GM18868 (cell line): ENCODE measurements at regions not wholly inside any gene's neighbourhood (a gene's known extent, or its start where the extent isn't known, plus 50 kb on each side); places are given as distances from the start of the nearest gene placed in this dataset.

Source experiments
- ATAC-seq: cut with Tn5 transposase; IDR thresholded peaks from one replicate; pipeline ENCODE4 v1.9.1; 2021; ENCODE audit warnings: mild to moderate bottlenecking, moderate library complexity; ENCODE audit not compliant: unreplicated experiment

DNA sequence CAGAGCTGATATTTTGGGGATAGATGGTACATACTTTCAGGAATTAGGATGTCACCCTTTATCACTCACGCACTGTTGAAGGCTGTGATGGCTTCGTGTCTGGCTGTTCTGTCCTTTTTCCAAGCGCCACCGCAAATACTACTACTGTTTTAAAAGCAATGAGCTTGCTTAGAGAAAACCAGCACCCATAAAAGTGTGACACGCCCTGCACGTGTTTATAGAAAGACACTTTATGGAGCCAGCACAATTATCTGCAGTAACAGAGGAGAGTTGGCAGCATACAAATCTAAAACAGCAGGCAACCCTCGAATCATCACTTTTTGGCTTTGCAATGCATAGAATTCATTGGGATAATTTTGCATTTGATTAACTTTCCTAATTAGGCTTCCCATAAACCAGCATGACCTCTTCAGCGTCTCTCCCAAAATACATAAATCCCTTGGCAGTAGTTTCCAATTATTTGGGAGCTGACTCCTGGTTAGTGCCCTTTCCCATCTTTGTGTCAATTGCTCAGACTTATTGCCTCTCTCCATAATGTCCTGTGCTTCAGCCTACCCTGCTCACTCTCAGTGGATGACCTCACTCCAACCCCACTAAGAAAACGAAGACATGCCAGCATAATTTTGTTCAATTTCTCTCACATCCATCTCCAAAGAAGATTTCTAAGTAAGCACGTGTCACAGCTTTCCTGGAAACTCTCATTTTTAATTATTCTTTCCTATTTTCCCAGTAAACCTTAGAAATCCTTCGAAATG lies 118.7 kb upstream of the LARGE1 start:
- ATAC-seq, result no peak

DNA sequence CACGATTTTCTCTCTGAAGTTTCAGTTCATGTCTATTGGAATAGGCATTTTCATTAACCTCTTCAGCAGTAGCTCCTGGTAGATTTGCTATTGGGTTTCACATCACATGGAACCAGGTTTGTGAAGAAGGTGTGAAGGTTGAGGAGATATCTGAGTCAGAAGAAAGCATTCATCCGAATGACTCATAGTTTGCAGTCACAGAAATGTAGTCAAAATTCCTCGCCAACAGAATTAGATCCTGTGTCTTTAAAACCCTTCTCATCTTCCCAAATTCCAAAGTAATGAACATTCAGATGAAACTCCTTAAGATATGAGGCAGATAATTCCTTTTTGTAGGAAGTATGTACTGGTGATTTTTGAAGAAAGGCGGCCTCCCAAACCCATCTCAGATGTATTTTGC lies 125.0 kb upstream of the LARGE1 start:
- no peak for ATAC-seq

DNA sequence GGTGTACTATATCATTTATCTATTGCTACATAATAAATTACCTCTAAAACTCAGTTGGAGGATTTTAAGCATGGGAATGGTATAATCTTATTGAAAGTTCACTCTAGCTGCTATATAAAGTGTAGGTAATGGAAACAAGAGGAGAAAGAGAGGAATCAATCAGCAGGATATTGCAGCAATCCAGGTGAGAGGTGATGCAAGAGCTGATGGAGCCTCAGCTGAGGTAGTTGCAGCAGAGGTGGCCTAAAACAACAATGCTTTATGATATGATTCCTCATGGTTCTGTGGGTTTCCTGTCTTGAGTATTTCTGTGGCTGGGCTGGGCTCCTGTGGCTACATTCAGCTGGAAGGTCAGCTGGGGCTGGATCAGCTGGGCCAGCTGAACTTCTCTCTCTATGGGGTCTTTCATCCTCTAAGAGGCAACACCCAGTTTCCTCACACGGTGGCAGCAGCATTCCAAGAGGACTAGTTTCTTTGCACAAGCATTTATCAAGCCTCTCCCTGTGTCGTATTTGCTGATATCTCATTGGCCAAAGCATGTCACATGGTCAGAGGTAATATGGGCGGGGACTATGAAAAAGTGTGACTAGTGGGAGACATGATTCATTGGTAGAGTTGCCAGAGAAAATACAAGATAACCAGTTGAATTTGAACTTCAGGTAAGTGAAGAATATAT lies 135.4 kb upstream of the LARGE1 start:
- ATAC-seq, result no peak

DNA sequence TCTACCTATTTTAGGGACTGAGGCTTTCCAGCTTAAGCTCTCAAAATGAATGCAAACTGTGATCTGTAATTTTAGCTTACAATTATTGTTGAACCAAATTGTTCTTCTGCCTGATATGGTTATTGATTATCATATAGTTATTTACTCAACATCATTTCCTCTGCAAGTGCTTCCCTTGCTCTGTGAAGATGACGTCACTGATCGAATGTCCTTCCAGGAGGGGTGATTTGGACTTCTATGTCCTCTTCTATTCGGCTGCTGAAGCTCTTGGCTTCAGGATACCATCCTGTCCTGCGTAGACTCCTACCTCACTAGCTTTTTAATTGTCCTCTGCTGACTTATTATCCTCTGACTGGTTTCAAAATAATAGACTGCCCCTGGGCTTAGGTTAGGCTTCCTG lies 137.4 kb upstream of the LARGE1 start:
- no peak for ATAC-seq

DNA sequence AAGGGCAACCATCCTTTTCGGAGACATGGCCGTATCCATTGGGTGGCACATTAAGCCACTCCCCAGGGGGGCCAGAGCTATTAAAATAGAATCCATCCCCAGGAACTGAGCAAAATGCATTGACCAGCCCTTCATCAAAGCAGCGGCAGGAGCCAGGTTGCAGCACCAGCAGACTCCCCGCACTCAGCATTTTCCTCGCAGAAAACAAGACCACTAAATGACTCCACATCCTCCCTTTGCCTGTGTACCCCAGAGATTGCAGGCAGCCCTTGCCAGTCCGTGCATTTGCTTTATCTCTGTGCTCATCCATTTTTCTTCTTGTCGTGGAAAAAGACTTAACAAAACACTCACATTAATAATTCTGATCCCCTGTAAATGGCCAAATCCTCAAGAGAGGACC lies 144.4 kb upstream of the LARGE1 start:
- ATAC-seq, result no peak

DNA sequence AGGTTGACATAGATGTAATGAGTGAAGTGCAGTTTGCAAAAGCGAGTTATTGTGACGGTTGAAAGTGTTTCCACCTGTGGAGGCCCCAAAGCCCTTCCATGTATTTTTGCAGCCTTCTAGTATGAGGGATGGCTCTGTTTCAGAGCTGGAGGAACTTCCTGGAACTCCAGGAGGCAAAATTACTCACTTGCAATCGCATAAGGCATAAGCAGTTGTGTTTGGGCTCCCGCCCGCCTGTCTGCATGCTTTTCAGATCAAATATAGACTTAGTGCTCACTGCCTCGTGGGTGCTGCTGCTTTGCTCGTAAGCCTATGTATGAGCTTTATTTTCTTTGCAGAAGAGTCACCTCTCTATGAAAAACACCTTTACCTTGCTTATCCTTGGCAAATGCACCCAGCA lies 146.8 kb upstream of the LARGE1 start:
- ATAC-seq, result no peak

DNA sequence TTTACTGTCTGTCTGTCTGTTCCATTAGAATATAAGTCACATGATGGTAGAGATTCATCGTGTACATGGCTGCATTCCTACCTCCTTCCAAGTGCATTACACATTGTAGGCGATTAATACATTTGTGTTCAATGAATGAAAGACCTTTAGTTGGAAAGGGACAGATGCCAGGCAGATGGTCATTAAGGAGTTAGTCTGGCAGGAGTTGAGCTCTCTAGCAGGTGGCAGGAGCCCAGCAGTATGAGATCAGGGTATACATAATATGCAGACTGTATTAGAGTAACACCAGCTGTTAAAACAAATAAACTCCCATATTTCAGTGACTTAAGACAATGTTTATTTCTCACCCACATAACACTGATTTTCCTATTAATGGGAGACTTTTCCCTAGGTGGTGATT lies 147.7 kb upstream of the LARGE1 start:
- ATAC-seq, result no peak

DNA sequence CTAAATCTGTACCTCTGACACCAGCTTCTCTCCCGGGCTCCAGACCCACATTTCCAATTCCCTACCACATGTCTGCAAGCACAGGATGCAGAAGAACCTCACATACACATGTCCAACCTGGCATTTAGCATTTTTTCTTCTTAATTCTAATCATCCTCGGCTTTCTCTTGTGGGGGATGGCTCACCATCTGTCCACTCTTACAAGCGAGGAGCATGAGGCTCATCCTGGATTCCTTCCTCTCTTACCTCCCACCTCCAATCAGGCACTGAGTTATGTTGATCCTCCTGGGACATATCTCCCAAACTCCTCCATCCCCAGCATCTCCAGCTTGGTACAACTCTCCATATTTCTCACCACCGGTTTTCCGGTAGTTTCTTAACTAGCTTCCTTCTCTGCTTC lies 149.8 kb upstream of the LARGE1 start:
- ATAC-seq, result no peak

DNA sequence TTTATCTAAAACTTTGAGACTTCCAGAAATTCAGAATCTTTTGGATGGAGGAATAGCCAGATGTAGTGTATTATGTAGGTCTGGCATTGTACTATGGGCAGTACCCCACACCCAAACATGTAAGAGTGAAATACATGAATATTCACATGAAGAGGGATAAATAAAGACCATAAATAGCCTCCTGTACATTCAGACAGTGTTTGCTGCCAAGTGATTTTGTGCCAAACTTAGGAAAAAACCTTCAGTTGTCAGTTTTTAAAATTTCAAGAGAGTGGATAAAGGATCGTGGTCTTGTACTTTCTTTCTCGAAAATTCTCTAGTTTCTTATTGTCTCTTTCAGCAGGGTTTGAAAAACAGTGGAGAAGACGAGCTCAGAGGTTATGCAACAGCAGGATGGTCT lies 150.3 kb upstream of the LARGE1 start:
- ATAC-seq, result no peak

DNA sequence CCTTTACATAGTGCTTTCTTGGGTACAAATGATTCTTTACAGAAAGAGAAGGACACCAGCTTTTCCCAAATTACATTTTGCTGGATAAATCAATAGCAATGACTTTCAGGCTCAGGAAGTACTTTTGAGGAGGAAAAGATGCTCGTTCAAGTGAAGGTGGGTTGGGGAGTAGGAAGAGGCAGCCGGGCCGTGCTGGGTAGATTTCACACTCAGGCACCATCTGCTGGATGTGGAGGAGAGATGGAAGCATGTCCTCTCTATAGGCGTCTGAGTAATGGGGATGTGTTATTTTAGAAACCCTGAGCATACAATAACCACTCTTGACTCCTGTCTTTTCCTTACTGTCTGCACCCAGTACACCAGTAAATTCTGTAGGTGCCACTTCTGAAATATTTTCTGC lies 152.3 kb upstream of the LARGE1 start:
- no peak for ATAC-seq

DNA sequence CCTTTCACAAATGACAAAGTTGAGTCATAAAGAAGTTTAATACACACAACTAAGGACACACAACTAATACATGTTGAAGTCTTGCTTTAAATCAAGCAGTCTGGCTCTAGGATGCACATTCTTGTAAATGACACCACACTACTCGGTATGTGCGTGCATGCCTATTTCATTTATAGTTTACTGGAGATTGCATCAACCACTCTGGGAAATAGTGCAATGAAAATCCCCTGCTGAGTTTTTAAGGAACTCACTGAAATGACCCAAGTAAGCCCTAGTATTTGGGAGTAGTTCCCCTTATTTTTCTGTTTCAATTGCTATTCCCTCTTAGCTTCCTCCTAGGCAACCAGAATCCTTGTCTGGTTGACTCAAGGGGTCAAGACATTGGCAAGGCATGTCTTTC lies 160.2 kb upstream of the LARGE1 start:
- no peak for ATAC-seq

DNA sequence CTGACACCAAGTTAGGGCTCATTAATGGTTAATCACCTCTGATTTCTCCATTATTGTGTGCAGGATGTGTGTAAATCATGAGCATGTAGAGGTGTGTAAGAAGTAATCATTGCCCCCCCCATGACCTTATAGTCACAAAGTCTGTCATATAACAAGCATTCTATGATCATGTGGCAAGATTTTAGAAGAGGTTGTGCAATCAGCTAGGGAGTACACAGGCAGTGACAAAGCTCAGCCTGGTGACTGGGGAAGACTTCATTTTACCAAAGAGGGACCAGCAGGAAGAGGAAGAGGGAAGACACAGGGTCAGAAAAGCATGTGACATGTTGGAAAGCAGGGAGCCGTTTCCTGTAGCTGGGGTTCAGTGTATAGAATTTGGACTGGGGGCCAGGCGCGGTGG lies 176.5 kb upstream of the LARGE1 start:
- ATAC-seq, result no peak

DNA sequence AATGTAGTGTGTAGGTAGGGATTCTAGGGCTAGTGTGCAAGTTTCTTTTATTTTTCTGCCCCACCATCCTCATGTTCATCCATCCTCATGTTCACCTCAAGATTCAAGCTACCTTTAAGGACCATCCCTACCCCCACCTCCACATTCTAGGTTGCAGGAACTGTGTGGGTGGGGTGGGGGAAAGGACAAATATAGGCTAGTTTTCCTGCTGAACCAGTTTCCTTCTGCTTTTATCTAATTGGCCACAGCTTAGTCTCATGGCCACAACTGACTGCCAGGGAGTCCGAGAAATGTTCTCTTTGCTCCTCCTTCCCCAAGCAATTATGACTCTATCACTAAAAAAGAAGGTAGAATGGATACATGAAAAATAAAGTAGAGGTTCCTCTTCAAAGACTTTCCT lies 179.0 kb upstream of the LARGE1 start:
- no peak for ATAC-seq

DNA sequence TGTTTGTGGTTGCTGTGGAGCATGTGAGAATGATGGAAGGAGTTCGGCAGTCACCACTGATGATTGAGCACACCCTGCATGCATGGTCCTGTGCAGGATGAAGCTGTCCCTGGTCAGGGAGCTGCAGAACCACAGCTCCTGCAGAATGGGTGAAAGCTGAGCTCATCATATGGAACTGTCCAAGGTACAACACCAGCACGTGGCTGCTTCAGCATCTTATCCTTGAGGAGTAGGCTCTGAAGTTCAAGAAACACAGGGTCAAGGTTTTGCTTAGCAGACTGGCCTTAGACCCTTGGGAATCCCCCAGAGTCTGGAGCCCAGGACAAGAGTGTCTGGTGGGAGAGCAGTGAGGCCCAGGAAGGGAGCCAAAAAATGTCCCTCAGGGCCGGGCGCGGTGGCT lies 182.4 kb upstream of the LARGE1 start:
- no peak for ATAC-seq

DNA sequence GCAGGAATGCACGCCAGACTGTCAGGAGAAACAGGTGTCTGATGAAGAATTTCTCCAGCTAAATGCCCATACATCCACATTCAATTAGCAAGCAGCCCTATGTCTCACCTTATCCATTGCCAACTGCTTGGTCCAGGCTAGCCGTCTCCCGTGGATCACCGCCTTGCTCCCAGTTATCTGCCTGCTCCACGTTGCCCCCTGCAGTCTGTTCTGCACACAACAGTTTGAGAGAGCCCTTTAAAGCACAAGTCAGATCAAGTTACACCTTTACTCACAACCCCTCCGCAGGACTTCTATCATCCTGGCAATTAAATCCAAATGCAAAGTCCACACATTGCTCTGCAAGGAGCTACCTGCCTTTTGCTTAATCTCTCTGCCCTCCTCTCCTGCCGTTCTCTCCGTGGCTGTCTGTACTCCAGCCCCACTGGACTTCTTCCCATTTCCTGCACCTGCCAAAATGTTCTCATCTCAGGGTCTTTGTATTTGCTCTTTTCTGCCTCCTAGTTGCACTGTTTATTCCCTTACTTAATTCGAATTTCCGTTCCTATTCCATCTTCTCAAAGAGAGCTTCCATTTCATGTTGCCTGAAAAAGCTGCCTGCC lies 185.3 kb upstream of the LARGE1 start:
- ATAC-seq, result no peak

DNA sequence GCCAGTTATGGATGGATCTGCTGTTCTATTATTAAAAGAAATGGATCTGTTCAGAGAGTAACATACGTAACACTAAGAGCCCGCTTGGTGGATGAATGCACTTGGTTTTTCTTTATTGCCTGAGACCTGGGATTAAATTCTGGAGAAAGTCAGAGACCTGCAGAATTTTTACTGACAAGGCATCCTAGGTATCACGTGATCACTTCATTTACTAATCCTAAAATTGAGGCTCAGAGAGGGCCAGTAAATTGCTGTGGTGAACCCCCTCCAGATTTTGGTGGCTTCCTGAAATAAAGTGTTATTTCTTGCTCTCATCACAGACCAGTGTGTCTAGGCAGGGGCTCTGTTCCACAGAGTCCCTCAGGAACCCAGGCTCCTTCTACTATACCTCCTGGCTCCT lies 187.9 kb upstream of the LARGE1 start:
- ATAC-seq, result no peak

DNA sequence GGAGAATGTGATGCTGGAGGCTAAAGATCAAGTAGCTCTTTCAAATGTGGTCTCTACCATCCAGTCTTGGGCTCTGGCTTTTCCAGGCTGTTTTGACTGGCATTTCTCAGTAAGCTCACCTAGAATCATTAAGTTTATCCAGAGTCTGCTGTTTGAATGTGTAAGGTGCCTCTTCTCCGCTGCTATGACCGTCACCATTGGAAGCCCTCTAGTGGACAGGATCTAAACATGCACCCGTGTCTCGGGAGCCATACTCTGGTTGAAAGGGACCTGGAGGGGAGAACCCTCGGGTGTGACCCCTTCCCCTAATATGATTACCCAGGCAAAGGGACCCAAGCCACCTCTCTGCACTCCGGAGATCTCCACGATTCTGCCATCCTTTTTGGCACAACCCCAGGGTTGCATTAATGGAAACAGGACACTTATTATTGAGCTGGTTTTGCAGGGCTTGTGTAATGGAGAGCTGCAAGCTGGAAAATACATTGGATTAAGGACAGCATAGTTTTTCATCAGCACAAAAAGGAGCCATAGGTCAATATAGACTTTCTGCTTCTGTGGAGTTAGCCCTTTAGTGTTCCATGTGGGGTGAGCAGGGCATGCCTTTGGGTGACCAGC lies 191.0 kb upstream of the LARGE1 start:
- ATAC-seq, result no peak

DNA sequence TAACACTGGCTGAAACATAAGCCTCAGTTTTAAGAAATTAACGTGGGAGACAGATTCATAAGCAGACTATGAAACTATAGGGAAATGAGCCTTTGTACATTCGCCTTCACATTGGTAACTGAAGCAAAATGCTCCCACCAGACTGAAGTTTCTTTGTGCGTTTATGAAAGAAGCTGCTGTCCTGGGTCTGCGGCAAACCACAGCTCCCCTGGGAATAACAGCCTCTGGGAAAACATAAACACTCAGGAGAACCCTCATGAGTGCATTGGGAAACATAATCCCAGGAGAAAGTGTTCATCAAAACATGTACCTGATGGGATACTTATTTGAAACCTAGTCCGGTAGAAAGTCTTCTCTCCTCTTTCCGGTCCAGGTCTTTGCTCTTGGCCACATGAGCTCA lies 193.1 kb upstream of the LARGE1 start:
- no peak for ATAC-seq

DNA sequence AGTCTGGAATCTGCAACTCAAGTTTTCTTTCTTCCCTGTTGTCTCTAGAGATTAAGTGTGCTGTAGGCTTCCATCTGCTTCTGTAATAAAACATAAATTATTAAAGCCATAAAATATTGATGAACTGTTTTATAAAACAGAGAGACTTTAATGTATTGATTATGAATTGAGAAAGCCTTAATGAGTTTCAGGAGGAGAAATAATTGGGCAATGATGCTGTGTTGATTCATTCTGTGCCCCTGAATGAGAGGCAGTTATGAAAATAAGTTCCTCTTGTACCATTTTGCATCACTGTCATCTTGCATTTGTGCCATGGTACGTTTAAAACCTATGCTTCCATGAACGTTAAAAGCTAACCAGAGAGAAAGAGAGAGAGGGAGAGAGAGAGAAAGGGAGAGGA lies 194.1 kb upstream of the LARGE1 start:
- ATAC-seq, result no peak

DNA sequence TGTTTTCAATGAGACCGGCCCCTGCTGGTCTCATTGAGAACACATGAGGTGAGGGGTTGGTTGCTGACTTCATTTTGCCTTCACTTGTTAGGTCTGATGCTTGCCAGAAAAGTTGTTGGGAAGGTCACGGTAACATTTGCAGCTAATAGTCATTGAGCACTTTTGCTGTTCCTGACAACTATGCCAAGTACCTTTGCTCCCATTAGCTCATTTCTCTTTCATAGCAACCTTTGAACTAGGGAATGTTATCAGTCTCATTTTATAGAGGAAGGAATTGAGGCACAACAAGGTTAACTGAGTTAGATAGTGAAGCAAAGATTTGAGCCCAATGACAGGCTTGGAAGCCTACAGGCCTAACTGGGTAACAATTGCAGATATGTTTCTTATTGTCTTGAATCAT lies 195.4 kb upstream of the LARGE1 start:
- ATAC-seq, result no peak

DNA sequence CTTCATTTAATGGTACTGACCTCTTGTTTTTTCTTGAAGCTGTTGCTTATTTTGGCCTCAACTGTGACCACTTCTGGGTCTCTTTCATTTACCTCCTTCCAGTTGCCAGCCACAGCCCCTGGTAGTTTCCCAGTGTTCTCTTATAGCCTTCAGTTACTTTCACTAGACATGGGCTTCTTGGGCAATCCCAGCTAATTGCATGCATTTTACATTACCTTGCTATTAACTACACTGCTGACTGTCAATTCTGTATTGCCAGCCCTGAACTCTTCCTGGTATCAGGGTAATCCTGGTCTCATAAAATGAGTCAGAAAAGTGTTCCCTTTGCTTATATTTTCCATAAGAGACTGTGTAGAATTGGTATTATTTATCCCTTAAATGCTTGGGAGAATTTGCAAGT lies 195.8 kb upstream of the LARGE1 start:
- ATAC-seq, result no peak

DNA sequence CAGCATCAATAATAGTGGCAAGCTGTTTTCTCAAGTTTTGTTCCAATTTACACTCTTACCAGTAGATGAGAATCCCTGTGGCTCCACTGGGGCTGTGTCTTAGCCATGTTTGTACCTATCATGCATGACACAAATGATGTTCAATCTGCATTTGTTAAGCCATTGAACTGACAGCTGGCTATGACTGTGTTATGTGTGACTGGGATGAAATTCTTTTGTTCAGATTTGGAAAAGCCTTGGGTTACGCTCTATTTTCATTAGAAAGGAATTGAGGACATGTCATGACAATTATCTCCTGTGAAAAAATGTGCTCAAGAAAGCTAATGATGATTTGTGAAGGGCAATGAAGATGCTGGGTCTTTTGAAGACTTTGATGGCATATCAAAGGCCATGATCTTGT lies 201.8 kb upstream of the LARGE1 start:
- ATAC-seq, result no peak
